Natural killer cell (primary cell): ENCODE measurements at regions not wholly inside any gene's neighbourhood (a gene's known extent, or its start where the extent isn't known, plus 50 kb on each side); places are given as distances from the start of the nearest gene placed in this dataset.

ENCODE experiments used
- ATAC-seq, 3 donors: fragments of 150-1000 bp in 2 of 3; fragments of 200-7000 bp in 1 of 3; cut with Tn5 transposase; 1 replicate in 1 of 3; 2 replicates in 2 of 3; pipeline ENCODE4 v1.10.0; 2021; ENCODE audit warnings: mild to moderate bottlenecking in 2 of 3, moderate library complexity in 2 of 3
- DNase-seq, 2 donors: peaks; one replicate each; pipeline versions ENCODE4 v3.0.0 to v3.0.0-alpha.2; 2013 to 2021; ENCODE audit warnings: mixed read lengths in 1 of 2
- H3K27ac ChIP-seq: one replicate; pipeline ENCODE4 v1.5.1; 2013; ENCODE audit warnings: mild to moderate bottlenecking, low read length
- H3K27me3 ChIP-seq: one replicate; pipeline ENCODE4 v1.6.1; 2013; ENCODE audit warnings: low read length; ENCODE audit not compliant: control insufficient read depth, insufficient read depth
- H3K36me3 ChIP-seq: one replicate; pipeline ENCODE4 v1.6.1; 2013; ENCODE audit warnings: low read length; ENCODE audit not compliant: control insufficient read depth, insufficient read depth
- H3K4me1 ChIP-seq: one replicate; pipeline ENCODE4 v1.6.1; 2013; ENCODE audit warnings: low read length; ENCODE audit not compliant: control insufficient read depth, insufficient read depth
- H3K4me3 ChIP-seq: one replicate; pipeline ENCODE4 v1.5.1; 2013; ENCODE audit warnings: low read length
- H3K9me3 ChIP-seq: one replicate; pipeline ENCODE4 v1.6.1; 2013; ENCODE audit warnings: low read length; ENCODE audit not compliant: control insufficient read depth, insufficient read depth
- H3K27ac Mint-ChIP-seq, 2 donors: one replicate each; pipeline ENCODE4 v1.8.0; 2022; ENCODE audit warnings: mild to moderate bottlenecking in 2 of 2, mixed read lengths in 2 of 2, moderate library complexity in 1 of 2
- H3K27me3 Mint-ChIP-seq, 2 donors: one replicate each; pipeline ENCODE4 v1.8.0; 2022; ENCODE audit warnings: low read depth in 2 of 2, mixed read lengths in 2 of 2
- H3K36me3 Mint-ChIP-seq: one replicate; pipeline ENCODE4 v1.8.0; 2022; ENCODE audit warnings: mixed read lengths
- H3K4me1 Mint-ChIP-seq, 2 donors: one replicate each; pipeline ENCODE4 v1.8.0; 2022; ENCODE audit warnings: mixed read lengths in 2 of 2
- H3K4me3 Mint-ChIP-seq: one replicate; pipeline ENCODE4 v1.8.0; 2022; ENCODE audit warnings: mild to moderate bottlenecking, moderate library complexity, mixed read lengths
- H3K9me3 Mint-ChIP-seq, 2 donors: one replicate each; pipeline ENCODE4 v1.8.0; 2022; ENCODE audit warnings: mixed read lengths in 2 of 2
- CTCF ChIP-seq: fragments of 200-600 bp; IDR thresholded peaks from one replicate; pipeline ENCODE4 v1.8.0; 2022; ENCODE audit warnings: antibody characterized with exemption
- WGBS: methylation state at CpG from one replicate; pipeline ENCODE4 v1.1.7; 2013; ENCODE audit warnings: missing lambda C conversion rate; ENCODE audit not compliant: insufficient coverage; 5-methylcytosine and 5-hydroxymethylcytosine counted together
- intact Hi-C: fragments of 100-400 bp; cut with micrococcal nuclease; formaldehyde crosslinking; loops from one replicate; pipeline ENCODE4 v1.14.2; 2022

- no peak for ATAC-seq
- no peak overlapping the region for H3K4me3 Mint-ChIP-seq
- Histone ChIP-seq H3K27ac (no peak overlapping the region), H3K36me3 (no peaks in the 10 kb centered on the region), H3K4me3 (no peak overlapping the region), H3K9me3 (no peaks in the 10 kb centered on the region), H3K27me3 (no peaks in the 10 kb centered on the region), H3K4me1 (no peaks in the 10 kb centered on the region)
- TF ChIP-seq CTCF, result no peak
- no peak overlapping the region for H3K27ac Mint-ChIP-seq
- intact Hi-C loops, result no loop called here
- WGBS, result 17% methylated on average over 2 of the region's 2 CpGs
- H3K36me3 Mint-ChIP-seq, result no peaks in the 10 kb centered on the region
- H3K27me3 Mint-ChIP-seq, result no peaks in the 10 kb centered on the region
- DNase-seq, result no peak
- H3K9me3 Mint-ChIP-seq, result peaks cover 11 to 13% of the 10 kb centered on the region in 2 donors
- H3K4me1 Mint-ChIP-seq, result no peaks in the 10 kb centered on the region
Observed at GRCh38 chr13:85241060-85241459, 558.2 kb downstream of the SLITRK6 start.

- no peaks in the 10 kb centered on the region for H3K36me3 Mint-ChIP-seq
- peaks cover 7% of the 10 kb centered on the region in 2 donors for H3K9me3 Mint-ChIP-seq
- H3K27me3 Mint-ChIP-seq, result no peaks in the 10 kb centered on the region
- H3K4me3 Mint-ChIP-seq, result no peak overlapping the region
- H3K9me3 ChIP-seq, result no peaks in the 10 kb centered on the region
- ATAC-seq, result no peak
- no peak overlapping the region for H3K4me3 ChIP-seq
- H3K36me3 ChIP-seq, result no peaks in the 10 kb centered on the region
- intact Hi-C loops, result no loop called here
- H3K27ac ChIP-seq, result no peak overlapping the region
- no peak for TF ChIP-seq CTCF
- H3K27ac Mint-ChIP-seq, result no peak overlapping the region
- no peaks in the 10 kb centered on the region for H3K27me3 ChIP-seq
- DNase-seq, result no peak
- H3K4me1 ChIP-seq, result no peaks in the 10 kb centered on the region
- no peaks in the 10 kb centered on the region for H3K4me1 Mint-ChIP-seq
- WGBS, result 100% methylated on average over 1 of the region's 1 CpG
Observed at GRCh38 chr13:85236413-85236812, 562.8 kb downstream of the SLITRK6 start.

GRCh38 chr13:85230691-85231093, 568.5 kb downstream of the SLITRK6 start:
- H3K27me3 Mint-ChIP-seq, result no peaks in the 10 kb centered on the region
- 80% methylated on average over 3 of the region's 4 CpGs for WGBS
- Histone ChIP-seq H3K4me1 (no peaks in the 10 kb centered on the region), H3K4me3 (no peak overlapping the region), H3K27me3 (no peaks in the 10 kb centered on the region), H3K36me3 (no peaks in the 10 kb centered on the region), H3K27ac (no peak overlapping the region), H3K9me3 (peaks cover 6% of the 10 kb centered on the region)
- no peak overlapping the region for H3K27ac Mint-ChIP-seq
- intact Hi-C loops, result no loop called here
- DNase-seq, result no peak
- H3K9me3 Mint-ChIP-seq, result peaks cover 5% of the 10 kb centered on the region in 2 donors
- H3K4me1 Mint-ChIP-seq, result no peaks in the 10 kb centered on the region
- peaks cover 6% of the 10 kb centered on the region for H3K36me3 Mint-ChIP-seq
- no peak overlapping the region for H3K4me3 Mint-ChIP-seq
- no peak for TF ChIP-seq CTCF
- ATAC-seq, result no peak

GRCh38 chr13:85228692-85229091, 570.5 kb downstream of the SLITRK6 start:
- Mint-ChIP-seq H3K4me1 (no peaks in the 10 kb centered on the region), H3K9me3 (peaks cover 5 to 9% of the 10 kb centered on the region in 2 donors), H3K36me3 (peaks cover 6% of the 10 kb centered on the region), H3K27me3 (no peaks in the 10 kb centered on the region), H3K27ac (no peak overlapping the region), H3K4me3 (no peak overlapping the region)
- no peaks in the 10 kb centered on the region for H3K4me1 ChIP-seq
- no peak overlapping the region for H3K27ac ChIP-seq
- ATAC-seq (no peak), DNase-seq (no peak)
- intact Hi-C loops, result no loop called here
- H3K36me3 ChIP-seq, result no peaks in the 10 kb centered on the region
- TF ChIP-seq CTCF, result no peak
- no peak overlapping the region for H3K4me3 ChIP-seq
- H3K9me3 ChIP-seq, result peaks cover 6% of the 10 kb centered on the region
- WGBS, result 100% methylated on average over 1 of the region's 2 CpGs
- no peaks in the 10 kb centered on the region for H3K27me3 ChIP-seq
